ENCODE measurements at regions not wholly inside any gene's neighbourhood (a gene's known extent, or its start where the extent isn't known, plus 50 kb on each side); places are given as distances from the start of the nearest gene placed in this dataset.
"Not testable (repeated sequence)": the region's sequence is repeated elsewhere in the genome, so short reads cannot be mapped to it uniquely, and the experiment has no call there.

DNA sequence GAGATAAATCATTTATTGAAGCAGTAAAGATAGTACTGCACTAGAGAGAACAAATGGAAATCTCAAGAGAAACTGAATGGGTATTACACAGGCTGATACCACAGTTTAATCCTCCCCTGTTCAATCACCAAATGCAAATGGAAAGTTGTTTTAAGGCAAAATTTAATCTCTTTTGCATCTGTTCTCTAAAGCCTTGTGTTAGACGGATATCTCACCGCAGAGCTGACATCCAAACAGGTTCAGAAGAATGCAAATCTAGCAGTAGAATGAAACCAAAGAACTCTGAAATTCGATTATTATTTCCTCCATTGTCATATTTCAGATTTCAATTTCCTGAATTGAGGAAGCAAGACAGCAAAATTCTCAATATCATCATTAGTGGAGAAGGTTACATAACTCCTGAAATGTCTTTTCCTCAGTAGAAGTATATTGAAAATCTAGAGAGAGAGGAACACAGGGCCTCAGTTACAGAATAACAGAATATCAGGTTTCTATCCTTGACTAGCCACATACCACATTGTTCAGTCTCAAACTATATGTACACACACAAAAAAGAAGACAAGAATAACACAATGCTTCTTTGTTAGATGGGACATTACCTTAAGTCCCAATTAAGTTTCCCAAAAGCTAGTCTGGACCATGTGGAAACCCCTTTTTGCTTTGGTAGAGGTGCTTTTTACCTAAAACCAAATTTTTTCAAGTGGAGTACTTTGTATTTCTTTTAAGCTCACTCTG is 94.1 kb upstream of the BANK1 start:
- TF ChIP-seq, protein P1, sequence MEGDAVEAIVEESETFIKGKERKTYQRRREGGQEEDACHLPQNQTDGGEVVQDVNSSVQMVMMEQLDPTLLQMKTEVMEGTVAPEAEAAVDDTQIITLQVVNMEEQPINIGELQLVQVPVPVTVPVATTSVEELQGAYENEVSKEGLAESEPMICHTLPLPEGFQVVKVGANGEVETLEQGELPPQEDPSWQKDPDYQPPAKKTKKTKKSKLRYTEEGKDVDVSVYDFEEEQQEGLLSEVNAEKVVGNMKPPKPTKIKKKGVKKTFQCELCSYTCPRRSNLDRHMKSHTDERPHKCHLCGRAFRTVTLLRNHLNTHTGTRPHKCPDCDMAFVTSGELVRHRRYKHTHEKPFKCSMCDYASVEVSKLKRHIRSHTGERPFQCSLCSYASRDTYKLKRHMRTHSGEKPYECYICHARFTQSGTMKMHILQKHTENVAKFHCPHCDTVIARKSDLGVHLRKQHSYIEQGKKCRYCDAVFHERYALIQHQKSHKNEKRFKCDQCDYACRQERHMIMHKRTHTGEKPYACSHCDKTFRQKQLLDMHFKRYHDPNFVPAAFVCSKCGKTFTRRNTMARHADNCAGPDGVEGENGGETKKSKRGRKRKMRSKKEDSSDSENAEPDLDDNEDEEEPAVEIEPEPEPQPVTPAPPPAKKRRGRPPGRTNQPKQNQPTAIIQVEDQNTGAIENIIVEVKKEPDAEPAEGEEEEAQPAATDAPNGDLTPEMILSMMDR (IDR thresholded peaks at IDR 0.05; ENCODE audit: low read depth, low read length, missing control alignments): no peak
- H3K4me3 ChIP-seq (replicated peaks; ENCODE audit: low read depth, low read length): no peak overlapping the region
- no peak for DNase-seq (ENCODE audit: extremely low read depth, low read depth)

DNA sequence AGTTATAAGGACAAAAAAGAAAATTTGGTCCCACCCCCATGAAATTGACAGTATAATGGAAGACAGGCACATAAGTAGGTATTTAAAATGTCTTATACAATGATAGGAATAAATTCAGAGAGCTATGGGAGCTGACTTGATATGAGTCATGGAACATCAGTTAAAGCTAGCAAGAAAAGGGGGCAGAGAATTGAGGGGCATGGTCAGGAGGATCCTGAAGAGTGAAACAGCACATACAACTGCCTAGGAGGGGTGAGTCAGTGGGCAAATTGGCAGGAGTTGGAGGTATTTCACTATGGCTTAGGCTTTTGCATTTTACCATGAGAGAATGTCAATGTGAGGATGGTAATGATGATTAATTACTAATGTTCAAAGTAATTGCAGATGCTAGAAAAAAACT is 95.4 kb upstream of the BANK1 start:
- TF ChIP-seq, protein P1 (IDR thresholded peaks at IDR 0.05; ENCODE audit: low read depth, low read length, missing control alignments): no peak
- no peak for DNase-seq (ENCODE audit: extremely low read depth, low read depth)
- no peak overlapping the region for H3K4me3 ChIP-seq (replicated peaks; ENCODE audit: low read depth, low read length)

DNA sequence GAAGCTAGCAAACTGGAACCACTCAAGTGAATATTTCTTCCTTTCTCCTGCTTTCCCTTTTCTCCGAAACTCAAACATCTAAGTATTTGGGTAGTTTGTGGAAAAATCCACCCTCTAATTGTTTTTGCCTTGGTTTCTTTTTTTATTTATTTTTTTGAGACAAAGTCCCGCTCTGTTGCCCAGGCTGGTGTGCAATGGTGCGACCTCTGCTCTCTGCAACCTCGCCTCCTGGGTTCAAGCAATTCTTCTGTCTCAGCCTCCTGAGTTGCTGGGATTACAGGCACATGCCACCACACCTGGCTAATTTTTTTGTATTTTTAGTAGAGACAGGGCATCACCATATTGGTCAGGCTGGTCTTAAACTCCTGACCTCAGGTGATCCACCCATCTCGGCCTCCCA is 96.1 kb upstream of the BANK1 start:
- not testable (repeated sequence) for H3K4me3 ChIP-seq (replicated peaks; ENCODE audit: low read depth, low read length); DNase-seq (ENCODE audit: extremely low read depth, low read depth)

DNA sequence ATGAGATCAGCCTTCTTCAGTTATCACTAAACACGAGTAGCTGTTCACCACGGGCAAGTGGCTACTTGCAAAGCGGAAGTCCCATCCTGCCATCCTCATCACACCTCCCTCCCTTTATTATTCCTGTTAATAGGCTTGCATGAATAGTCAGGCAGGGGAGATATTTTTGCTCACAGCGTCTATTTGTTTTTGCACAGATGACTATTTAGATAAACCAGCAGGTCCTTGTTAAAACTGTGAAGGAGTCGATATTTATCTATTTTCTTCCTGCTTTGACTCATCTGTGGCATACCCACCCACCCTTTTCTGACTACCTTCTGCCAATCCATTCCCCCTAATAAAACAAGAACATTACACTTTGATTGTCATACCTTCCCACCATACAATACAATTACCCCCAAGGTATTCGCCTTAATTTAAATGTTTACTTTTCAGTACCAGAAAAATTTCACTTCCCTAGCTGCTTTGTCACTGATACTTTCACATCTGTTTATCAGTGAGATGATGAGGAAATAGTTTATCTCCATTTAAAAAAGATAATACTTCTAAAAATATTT is 96.6 kb upstream of the BANK1 start:
- TF ChIP-seq, protein P1 (IDR thresholded peaks at IDR 0.05; ENCODE audit: low read depth, low read length, missing control alignments): no peak
- no peak overlapping the region for H3K4me3 ChIP-seq (replicated peaks; ENCODE audit: low read depth, low read length)
- DNase-seq (ENCODE audit: extremely low read depth, low read depth): no peak

DNA sequence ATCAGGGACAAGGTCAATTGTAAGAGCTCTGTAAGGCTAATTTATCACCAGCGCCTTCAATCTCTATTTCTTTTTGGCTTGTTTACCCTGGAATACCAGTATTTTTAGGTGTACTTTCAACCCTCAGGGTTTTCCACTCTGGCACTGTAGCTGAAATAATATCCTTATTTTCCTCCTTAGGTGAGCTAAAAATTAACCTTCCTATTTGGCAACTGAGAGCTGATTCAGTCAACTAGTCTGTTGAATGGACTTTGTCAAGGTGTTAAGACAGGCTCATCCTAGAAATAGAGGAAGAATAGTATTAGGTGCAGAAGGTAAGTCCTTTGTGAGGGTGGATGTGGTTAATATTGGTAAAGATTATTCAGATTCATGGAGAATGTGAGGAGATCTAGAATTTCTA is 101.3 kb upstream of the BANK1 start:
- TF ChIP-seq, protein P1 (IDR thresholded peaks at IDR 0.05; ENCODE audit: low read depth, low read length, missing control alignments): no peak
- DNase-seq (ENCODE audit: extremely low read depth, low read depth): no peak
- no peak overlapping the region for H3K4me3 ChIP-seq (replicated peaks; ENCODE audit: low read depth, low read length)

DNA sequence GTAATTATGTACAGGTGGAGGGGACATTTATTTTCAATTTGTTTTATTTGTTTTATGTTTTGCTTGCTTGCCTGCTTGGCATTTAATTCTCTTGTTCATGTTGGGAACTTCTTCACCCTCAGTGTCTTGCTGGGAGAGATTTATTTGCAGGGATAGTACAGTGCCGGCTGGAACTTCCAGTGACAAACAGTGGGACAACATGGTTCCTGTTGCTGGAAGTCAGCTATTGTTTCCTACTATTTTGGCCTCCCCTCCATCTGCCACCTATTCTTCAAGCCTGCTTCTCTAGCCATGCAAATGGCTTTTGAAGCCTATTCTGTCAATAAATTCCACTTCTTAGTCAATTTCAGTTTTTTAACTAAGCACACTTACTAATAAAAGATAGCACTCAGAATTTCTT is 105.4 kb upstream of the BANK1 start:
- H3K4me3 ChIP-seq (replicated peaks; ENCODE audit: low read depth, low read length): no peak overlapping the region
- DNase-seq (ENCODE audit: extremely low read depth, low read depth): no peak
- TF ChIP-seq, protein P1 (IDR thresholded peaks at IDR 0.05; ENCODE audit: low read depth, low read length, missing control alignments): no peak

DNA sequence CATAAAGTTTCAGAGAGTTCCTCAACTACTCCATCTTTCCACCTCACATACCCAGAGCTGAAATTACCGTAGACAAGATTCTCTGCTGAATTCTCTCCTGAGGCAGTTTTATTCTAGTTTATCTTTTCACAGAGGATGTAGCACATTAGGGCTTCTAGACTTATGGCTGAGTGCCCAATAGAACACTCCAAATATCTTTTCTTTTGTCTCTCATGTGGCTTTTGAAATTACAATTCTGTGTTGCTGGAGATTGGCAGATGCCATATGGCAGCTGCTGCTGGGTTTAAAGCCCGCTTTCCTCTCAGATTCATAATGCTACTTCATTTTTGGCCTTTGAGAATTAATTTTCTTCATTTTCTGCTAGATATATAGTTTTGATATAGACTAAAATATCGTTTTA is 107.6 kb upstream of the BANK1 start:
- TF ChIP-seq, protein P1 (IDR thresholded peaks at IDR 0.05; ENCODE audit: low read depth, low read length, missing control alignments): no peak
- no peak for DNase-seq (ENCODE audit: extremely low read depth, low read depth)
- no peak overlapping the region for H3K4me3 ChIP-seq (replicated peaks; ENCODE audit: low read depth, low read length)

Measured in HFF-Myc (cell line).